Testis (tissue), 2 donors: ENCODE measurements at regions not wholly inside any gene's neighbourhood (a gene's known extent, or its start where the extent isn't known, plus 50 kb on each side); places are given as distances from the start of the nearest gene placed in this dataset.

ENCODE experiments used
- POLR2A ChIP-seq: fragments of 450-650 bp; IDR thresholded peaks from one replicate; pipeline ENCODE4 v1.6.1; 2017; ENCODE audit warnings: antibody characterized with exemption, mild to moderate bottlenecking, moderate library complexity
- TF ChIP-seq, protein P1 (sequence below), 3 experiments: fragments of 450-650 bp in 2 of 3; fragments of 200-600 bp in 1 of 3; sonication (generic) in 1 of 3; IDR thresholded peaks; one replicate each; pipeline ENCODE4 v1.5.1; 2016 to 2019; ENCODE audit warnings: antibody characterized with exemption in 3 of 3, mild to moderate bottlenecking in 2 of 3, moderate library complexity in 1 of 3

DNA sequence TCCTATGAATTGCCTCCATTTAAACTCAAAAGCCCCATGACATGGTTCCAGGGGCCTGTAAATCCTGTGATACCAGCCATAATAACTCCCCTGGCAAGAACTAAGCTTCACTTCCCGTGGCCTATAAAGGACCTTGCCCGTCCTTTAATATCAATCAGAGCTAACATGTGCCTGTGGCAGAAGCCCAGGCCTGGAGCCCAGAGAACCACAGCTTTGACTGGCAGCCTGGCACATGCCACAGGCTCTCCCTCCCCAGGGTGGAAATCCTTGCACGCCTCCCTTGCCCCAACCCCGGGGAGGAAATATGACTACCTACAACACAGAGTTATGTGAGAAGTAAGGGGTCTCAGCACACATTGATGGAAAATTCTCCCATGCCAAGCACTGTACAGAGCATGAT, 287.4 kb downstream of the RAB28 start:
- no peak for TF ChIP-seq POLR2A
- TF ChIP-seq, protein P1, sequence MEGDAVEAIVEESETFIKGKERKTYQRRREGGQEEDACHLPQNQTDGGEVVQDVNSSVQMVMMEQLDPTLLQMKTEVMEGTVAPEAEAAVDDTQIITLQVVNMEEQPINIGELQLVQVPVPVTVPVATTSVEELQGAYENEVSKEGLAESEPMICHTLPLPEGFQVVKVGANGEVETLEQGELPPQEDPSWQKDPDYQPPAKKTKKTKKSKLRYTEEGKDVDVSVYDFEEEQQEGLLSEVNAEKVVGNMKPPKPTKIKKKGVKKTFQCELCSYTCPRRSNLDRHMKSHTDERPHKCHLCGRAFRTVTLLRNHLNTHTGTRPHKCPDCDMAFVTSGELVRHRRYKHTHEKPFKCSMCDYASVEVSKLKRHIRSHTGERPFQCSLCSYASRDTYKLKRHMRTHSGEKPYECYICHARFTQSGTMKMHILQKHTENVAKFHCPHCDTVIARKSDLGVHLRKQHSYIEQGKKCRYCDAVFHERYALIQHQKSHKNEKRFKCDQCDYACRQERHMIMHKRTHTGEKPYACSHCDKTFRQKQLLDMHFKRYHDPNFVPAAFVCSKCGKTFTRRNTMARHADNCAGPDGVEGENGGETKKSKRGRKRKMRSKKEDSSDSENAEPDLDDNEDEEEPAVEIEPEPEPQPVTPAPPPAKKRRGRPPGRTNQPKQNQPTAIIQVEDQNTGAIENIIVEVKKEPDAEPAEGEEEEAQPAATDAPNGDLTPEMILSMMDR (IDR thresholded peaks at IDR 0.05), result no peak
